Hematopoietic multipotent progenitor cell treated with erythropoietin and hydrocortisone succinate and interleukin-3 and kit ligand, for 15 days (in vitro differentiated cells): ENCODE measurements at regions not wholly inside any gene's neighbourhood (a gene's known extent, or its start where the extent isn't known, plus 50 kb on each side); places are given as distances from the start of the nearest gene placed in this dataset.

Source experiments
- DNase-seq: peaks from one replicate; pipeline ENCODE4 v3.0.0-alpha.2; 2015; ENCODE audit warnings: low spot score

- no peak for DNase-seq
These were observed 52.0 kb upstream of the IRX6 start for GRCh38 chr16:55271945-55272513.

- no peak for DNase-seq
These were observed 51.3 kb upstream of the IRX6 start for GRCh38 chr16:55272744-55273143.

GRCh38 chr16:55273356-55273755, 50.6 kb upstream of the IRX6 start:
- DNase-seq: no peak

- DNase-seq: no peak
These were observed 50.0 kb upstream of the IRX6 start for GRCh38 chr16:55273959-55274358.
